GM12878 (cell line): ENCODE measurements at regions not wholly inside any gene's neighbourhood (a gene's known extent, or its start where the extent isn't known, plus 50 kb on each side); places are given as distances from the start of the nearest gene placed in this dataset.

ENCODE experiments used
- ATAC-seq: fragments of 200-7000 bp; cut with Tn5 transposase; 3 replicates; pipeline ENCODE4 v1.9.1; 2020; ENCODE audit warnings: mild to moderate bottlenecking, moderate library complexity
- BruUV-seq: library from RNA; stranded (reverse); fragments of 400-500 nt; replicated peaks from 2 replicates; lab custom pipeline; 2021; lab: Mats Ljungman, UMichigan
- CTCF ChIA-PET: fragments of 300-600 bp; sonication (Branson Sonifier 250); formaldehyde crosslinking; extraction: SDS; loops from one replicate; lab custom pipeline; 2021; ENCODE audit warnings: inconsistent platforms; lab: Yijun Ruan, JAX
- POLR2A ChIA-PET: fragments of 350-600 bp; formaldehyde crosslinking; extraction: SDS; loops from one replicate; lab custom pipeline; 2021; ENCODE audit warnings: inconsistent platforms; lab: Charles Lee
- RAD21 ChIA-PET: fragments of 300-600 bp; sonication (Branson Sonifier 250); formaldehyde crosslinking; loops from one replicate; lab custom pipeline; 2023; ENCODE audit warnings: antibody characterized with exemption; ENCODE audit not compliant: unreplicated experiment; lab: Charles Lee
- SMC1A ChIA-PET: fragments of 300-600 bp; sonication (Branson Sonifier 250); formaldehyde crosslinking; loops from one replicate; lab custom pipeline; 2023; ENCODE audit not compliant: unreplicated experiment, uncharacterized antibody; lab: Charles Lee
- DNase-seq: peaks from one replicate; pipeline ENCODE4 v3.0.0-alpha.2; 2011; ENCODE audit warnings: low read depth, low spot score
- FAIRE-seq: peaks from 3 replicates; lab custom pipeline; 2011; peaks lifted over from hg19 to GRCh38; lab: Jason Lieb, UNC
- H2AFZ ChIP-seq: 2 replicates; pipeline ENCODE4 v1.6.0; 2011; ENCODE audit warnings: low read depth, low read length, control low read depth; ENCODE audit not compliant: control insufficient read depth
- H3K27ac ChIP-seq: 2 replicates; pipeline ENCODE4 v1.5.1; 2011; ENCODE audit warnings: control low read depth; ENCODE audit not compliant: control insufficient read depth, insufficient read depth
- H3K27me3 ChIP-seq, 2 experiments: replicated peaks in 1 of 2; 2 replicates each; pipeline versions ENCODE4 v1.6.0 to v1.6.1; 2011; ENCODE audit warnings: low read length in 1 of 2; ENCODE audit not compliant: control insufficient read depth in 2 of 2, insufficient read depth in 2 of 2
- H3K36me3 ChIP-seq, 2 experiments: 2 replicates each; pipeline ENCODE4 v1.5.1; 2011; ENCODE audit warnings: low read length in 1 of 2; ENCODE audit not compliant: control insufficient read depth in 2 of 2, insufficient read depth in 2 of 2
- H3K4me1 ChIP-seq: 2 replicates; pipeline ENCODE4 v1.6.1; 2011; ENCODE audit warnings: mild to moderate bottlenecking, low read length, moderate library complexity, mixed read lengths; ENCODE audit not compliant: control insufficient read depth, insufficient read depth
- H3K4me2 ChIP-seq: 2 replicates; pipeline ENCODE4 v1.6.0; 2011; ENCODE audit warnings: control low read depth; ENCODE audit not compliant: control insufficient read depth, insufficient read depth
- H3K4me3 ChIP-seq: fragments of 200-600 bp; sonication (generic); 2 replicates; pipeline ENCODE4 v1.5.1; 2016
- H3K79me2 ChIP-seq: 2 replicates; pipeline ENCODE4 v1.6.0; 2011; ENCODE audit warnings: low read length; ENCODE audit not compliant: control insufficient read depth, insufficient read depth
- H3K9ac ChIP-seq: 2 replicates; pipeline ENCODE4 v1.8.0; 2011; ENCODE audit warnings: low read length, control low read depth, mixed read lengths; ENCODE audit not compliant: control insufficient read depth, insufficient read depth
- H3K9me3 ChIP-seq: replicated peaks from 3 replicates; pipeline ENCODE4 v1.5.1; 2011; ENCODE audit warnings: mild to moderate bottlenecking, low read length; ENCODE audit not compliant: control insufficient read depth, insufficient read depth
- H4K20me1 ChIP-seq: 2 replicates; pipeline ENCODE4 v1.6.0; 2011; ENCODE audit not compliant: control insufficient read depth, insufficient read depth
- CBX5 ChIP-seq: sonication (generic); IDR thresholded peaks from 2 replicates; pipeline ENCODE4 v1.6.1; 2016; ENCODE audit warnings: low read depth, moderate library complexity, mild to moderate bottlenecking, inconsistent platforms
- CHD1 ChIP-seq: IDR thresholded peaks from 2 replicates; pipeline ENCODE4 v1.6.1; 2012; ENCODE audit warnings: low read depth, low read length, improper control_type of control experiment
- CHD2 ChIP-seq: IDR thresholded peaks from 2 replicates; pipeline ENCODE4 v1.6.1; 2011; ENCODE audit warnings: low read depth, low read length, improper control_type of control experiment, borderline replicate concordance
- IKZF1 ChIP-seq: fragments of 450-650 bp; conservative IDR thresholded peaks from 2 replicates; pipeline ENCODE4 v1.6.1; 2017; ENCODE audit warnings: antibody characterized with exemption, mild to moderate bottlenecking
- MEF2A ChIP-seq: IDR thresholded peaks from 2 replicates; pipeline ENCODE4 v1.6.1; 2011; ENCODE audit warnings: low read depth, mild to moderate bottlenecking, low read length, moderate library complexity; ENCODE audit not compliant: insufficient read depth
- MXI1 ChIP-seq: fragments of 150-350 bp; IDR thresholded peaks from 2 replicates; pipeline ENCODE4 v1.6.1; 2011; ENCODE audit warnings: low read depth, mild to moderate bottlenecking, inconsistent platforms, low read length, improper control_type of control experiment
- NFYA ChIP-seq: IDR thresholded peaks from 2 replicates; pipeline ENCODE4 v1.6.1; 2011; ENCODE audit warnings: low read depth, mild to moderate bottlenecking, low read length, improper control_type of control experiment, borderline replicate concordance
- NR2C2 ChIP-seq: IDR thresholded peaks from 2 replicates; pipeline ENCODE4 v1.6.1; 2011; ENCODE audit warnings: borderline replicate concordance, low read depth; ENCODE audit not compliant: control insufficient read depth, insufficient read length
- RAD21 ChIP-seq: IDR thresholded peaks from 2 replicates; pipeline ENCODE4 v1.6.1; 2011; ENCODE audit warnings: mild to moderate bottlenecking, low read depth, low read length, moderate library complexity; ENCODE audit not compliant: insufficient read depth
- TCF3 ChIP-seq: IDR thresholded peaks from 2 replicates; pipeline ENCODE4 v1.6.1; 2012; ENCODE audit warnings: low read depth, mild to moderate bottlenecking, low read length, borderline replicate concordance; ENCODE audit not compliant: insufficient read depth
- ZBED1 ChIP-seq: IDR thresholded peaks from 2 replicates; pipeline ENCODE4 v1.6.1; 2016; ENCODE audit warnings: borderline replicate concordance
- WGBS: methylation state at CpG from one replicate; pipeline ENCODE4 v1.1.6; 2016; ENCODE audit warnings: low lambda C conversion rate; ENCODE audit not compliant: insufficient replicate concordance, insufficient coverage; ENCODE audit errors: missing lambda C conversion rate; 5-methylcytosine and 5-hydroxymethylcytosine counted together
- in situ Hi-C: fragments of 300-500 bp; cut with MboI; formaldehyde crosslinking; loops from 9 replicates; pipeline ENCODE4 v1.14.3; 2018; ENCODE audit warnings: mixed read lengths
- intact Hi-C: fragments of 100-400 bp; cut with micrococcal nuclease; formaldehyde crosslinking; loops from one replicate; pipeline ENCODE4 v1.14.2; 2022; ENCODE audit not compliant: unreplicated experiment
- TF ChIP-seq, protein P1 (sequence below), 3 experiments: IDR thresholded peaks in 2 of 3; conservative IDR thresholded peaks in 1 of 3; 2 replicates each; pipeline ENCODE4 v1.5.1; 2011; ENCODE audit warnings: low read depth in 3 of 3, low read length in 3 of 3, mild to moderate bottlenecking in 3 of 3, control low read depth in 2 of 3, moderate library complexity in 2 of 3, inconsistent platforms in 1 of 3, mixed read lengths in 1 of 3; ENCODE audit not compliant: control insufficient read depth in 2 of 3, insufficient read depth in 1 of 3; ENCODE audit errors: extremely low read depth in 1 of 3

GRCh38 chr2:147045113-147045512 lies 799.7 kb upstream of the ACVR2A start (continued):
- TF ChIP-seq, protein P1, sequence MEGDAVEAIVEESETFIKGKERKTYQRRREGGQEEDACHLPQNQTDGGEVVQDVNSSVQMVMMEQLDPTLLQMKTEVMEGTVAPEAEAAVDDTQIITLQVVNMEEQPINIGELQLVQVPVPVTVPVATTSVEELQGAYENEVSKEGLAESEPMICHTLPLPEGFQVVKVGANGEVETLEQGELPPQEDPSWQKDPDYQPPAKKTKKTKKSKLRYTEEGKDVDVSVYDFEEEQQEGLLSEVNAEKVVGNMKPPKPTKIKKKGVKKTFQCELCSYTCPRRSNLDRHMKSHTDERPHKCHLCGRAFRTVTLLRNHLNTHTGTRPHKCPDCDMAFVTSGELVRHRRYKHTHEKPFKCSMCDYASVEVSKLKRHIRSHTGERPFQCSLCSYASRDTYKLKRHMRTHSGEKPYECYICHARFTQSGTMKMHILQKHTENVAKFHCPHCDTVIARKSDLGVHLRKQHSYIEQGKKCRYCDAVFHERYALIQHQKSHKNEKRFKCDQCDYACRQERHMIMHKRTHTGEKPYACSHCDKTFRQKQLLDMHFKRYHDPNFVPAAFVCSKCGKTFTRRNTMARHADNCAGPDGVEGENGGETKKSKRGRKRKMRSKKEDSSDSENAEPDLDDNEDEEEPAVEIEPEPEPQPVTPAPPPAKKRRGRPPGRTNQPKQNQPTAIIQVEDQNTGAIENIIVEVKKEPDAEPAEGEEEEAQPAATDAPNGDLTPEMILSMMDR (IDR thresholded peaks at IDR 0.05 in 2 of 3, conservative IDR thresholded peaks at IDR 0.05 in 1 of 3; ENCODE audit: control insufficient read depth in 2 of 3, extremely low read depth in 1 of 3, insufficient read depth in 1 of 3, low read depth in 3 of 3, low read length in 3 of 3): peak; percentile 54 to 69 (median 59)
- TF ChIP-seq CBX5 (no peak), CHD2 (no peak), MEF2A (no peak), TCF3 (no peak)

DNA sequence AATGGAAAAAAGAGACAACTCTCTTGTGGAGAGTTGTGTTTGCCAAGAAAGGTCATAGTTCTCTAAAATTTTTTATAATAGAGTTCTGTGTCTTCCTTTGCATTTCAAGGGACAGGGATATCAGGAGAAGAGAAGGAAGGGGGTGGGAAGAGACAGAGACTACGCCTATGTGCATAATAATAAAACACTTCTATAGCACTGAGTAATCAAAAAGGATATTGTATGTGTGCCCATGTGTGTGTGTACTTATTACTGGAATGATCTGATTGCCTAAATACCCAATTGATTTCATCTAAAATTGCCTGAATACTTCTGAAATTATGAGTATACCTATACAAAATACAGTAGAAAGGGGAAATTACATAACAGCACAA lies 803.7 kb upstream of the ACVR2A start:
- Histone ChIP-seq H3K4me3 (no peak overlapping the region), H3K9ac (no peak overlapping the region), H3K79me2 (no peaks in the 10 kb centered on the region), H3K27ac (no peak overlapping the region), H3K36me3 (no peaks in the 10 kb centered on the region), H3K4me2 (no peak overlapping the region), H4K20me1 (no peaks in the 10 kb centered on the region), H2AFZ (no peak overlapping the region), H3K9me3 (no peaks in the 10 kb centered on the region), H3K27me3 (no peaks in the 10 kb centered on the region), H3K4me1 (no peaks in the 10 kb centered on the region)
- ATAC-seq (no peak), FAIRE-seq (no peak), DNase-seq (no peak)
- intact Hi-C loops: loop anchor here (5.0 kb wide), 1 partner anchor 114 kb away; no protein-coding TSS in a partner anchor
- WGBS: 28% methylated on average over 1 of the region's 1 CpG
- in situ Hi-C loops: no loop called here
- ChIA-PET POLR2A (no interaction called here), SMC1A (interaction anchor here (0.9 to 1.1 kb wide), 3 partner anchors 8 to 869 kb away, joined by 3 to 5 read pairs (median 3); no protein-coding TSS in a partner anchor), RAD21 (interaction anchor here (1.2 to 1.4 kb wide), 2 partner anchors 42 to 870 kb away, joined by 3 read pairs; no protein-coding TSS in a partner anchor), CTCF (interaction anchor here (1.6 to 6.0 kb wide), 3 partner anchors 11 to 870 kb away, joined by 4 to 26 read pairs (median 8); no protein-coding TSS in a partner anchor)
- TF ChIP-seq RAD21 (no peak), ZBED1 (no peak), MXI1 (no peak), NR2C2 (no peak), CHD1 (no peak), IKZF1 (no peak), NFYA (no peak)
- no TSS peak for BruUV-seq
